Hematopoietic multipotent progenitor cell (in vitro differentiated cells): ENCODE measurements at regions not wholly inside any gene's neighbourhood (a gene's known extent, or its start where the extent isn't known, plus 50 kb on each side); places are given as distances from the start of the nearest gene placed in this dataset.

Experiments used
- DNase-seq, 3 donors: peaks; one replicate each; pipeline ENCODE4 v3.0.0-alpha.2; 2011 to 2015; ENCODE audit warnings: low read depth in 2 of 3, low spot score in 2 of 3

DNA sequence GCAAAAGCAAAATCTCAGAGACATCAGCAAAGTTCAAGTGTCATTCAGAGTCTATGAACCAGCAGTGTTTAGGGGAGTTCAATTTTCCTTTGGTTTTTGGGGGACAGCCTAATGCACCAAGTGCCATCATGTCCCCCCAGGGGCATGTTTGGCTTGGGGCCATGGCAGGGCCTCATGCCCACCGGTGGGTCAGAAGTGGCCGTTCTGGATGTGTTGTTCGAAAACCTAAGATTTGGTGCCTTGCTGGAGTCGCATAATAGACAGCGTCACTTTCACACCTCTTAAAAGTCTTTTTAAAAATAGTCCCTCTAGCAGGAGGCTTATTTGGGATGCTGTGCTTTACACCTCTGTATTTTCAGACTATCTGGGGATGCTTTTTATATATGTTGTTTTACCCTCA lies 250.1 kb downstream of the ZNF536 start:
- DNase-seq = no peak

DNA sequence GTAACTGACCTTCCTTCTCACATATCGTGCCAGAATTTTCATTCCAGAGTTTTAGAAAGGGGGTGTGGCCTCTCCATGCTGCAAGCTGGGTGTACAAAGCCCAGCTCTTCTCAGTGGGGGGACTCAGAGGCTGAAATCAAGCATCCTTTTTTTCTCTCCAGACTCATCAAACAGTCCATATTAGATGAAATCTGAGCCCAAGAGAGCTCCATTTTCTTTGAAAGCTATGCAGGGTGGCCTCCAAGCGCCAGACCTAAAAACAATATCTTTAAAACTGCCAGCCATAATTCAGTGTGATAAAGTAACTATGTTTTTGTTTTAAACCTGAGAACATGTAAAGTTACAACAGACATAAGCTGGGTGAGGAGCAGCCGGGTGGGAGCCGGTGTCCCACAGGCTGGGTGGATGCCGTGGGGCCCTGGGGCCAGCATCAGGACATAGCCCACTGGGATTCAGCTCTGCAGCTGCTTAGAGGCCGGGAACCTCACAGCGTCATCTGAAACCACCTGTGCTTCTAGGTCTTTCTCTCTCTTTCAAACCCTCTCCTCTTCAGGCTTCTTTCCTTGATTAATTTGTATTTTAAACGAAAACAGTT lies 249.2 kb downstream of the ZNF536 start:
- DNase-seq = no peak

DNA sequence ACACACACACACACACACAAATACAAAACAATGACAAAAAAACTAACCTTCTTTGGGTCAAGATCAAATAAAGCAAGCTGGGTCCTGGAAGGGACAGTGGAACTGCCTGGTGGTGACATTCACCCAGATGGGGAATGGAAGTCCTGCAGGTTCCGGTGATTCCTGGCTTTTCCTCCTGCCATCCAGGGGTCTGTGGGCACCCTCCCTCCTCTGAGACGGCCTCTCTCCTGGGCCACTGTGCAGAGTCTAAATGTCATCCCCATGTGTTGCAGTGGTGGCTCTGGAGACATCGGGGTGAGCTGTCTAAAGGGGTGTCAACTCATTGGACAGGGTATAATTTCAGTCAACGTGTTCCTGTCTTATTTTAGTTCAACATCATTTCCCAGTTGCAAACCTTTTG lies 248.2 kb downstream of the ZNF536 start:
- DNase-seq = no peak

DNA sequence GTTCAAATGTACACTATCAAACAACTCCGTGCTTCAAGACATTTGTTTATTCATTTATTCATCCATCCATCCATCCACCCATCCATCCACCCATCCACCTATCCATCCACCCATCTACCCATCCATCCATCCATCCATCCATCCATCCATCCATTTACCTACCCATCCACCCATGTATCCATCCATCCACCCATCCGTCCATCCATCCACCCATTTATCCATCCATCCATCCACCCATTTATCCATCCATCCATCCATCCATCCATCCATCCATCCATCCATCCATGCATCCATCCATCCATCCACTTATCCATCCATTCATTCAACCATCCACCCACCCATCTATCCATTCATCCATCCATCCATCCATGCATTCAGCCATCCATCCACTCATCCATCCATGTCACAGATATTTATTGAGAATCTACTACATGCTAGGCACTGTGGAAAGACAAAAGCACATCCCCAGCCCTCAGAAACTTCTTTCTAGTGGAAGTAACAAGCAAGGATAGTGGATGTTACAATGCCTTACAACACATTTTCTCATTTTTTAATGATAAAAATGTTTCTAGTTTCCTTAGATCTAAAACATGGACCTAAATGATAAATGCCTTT lies 237.6 kb downstream of the ZNF536 start:
- DNase-seq = no peak

DNA sequence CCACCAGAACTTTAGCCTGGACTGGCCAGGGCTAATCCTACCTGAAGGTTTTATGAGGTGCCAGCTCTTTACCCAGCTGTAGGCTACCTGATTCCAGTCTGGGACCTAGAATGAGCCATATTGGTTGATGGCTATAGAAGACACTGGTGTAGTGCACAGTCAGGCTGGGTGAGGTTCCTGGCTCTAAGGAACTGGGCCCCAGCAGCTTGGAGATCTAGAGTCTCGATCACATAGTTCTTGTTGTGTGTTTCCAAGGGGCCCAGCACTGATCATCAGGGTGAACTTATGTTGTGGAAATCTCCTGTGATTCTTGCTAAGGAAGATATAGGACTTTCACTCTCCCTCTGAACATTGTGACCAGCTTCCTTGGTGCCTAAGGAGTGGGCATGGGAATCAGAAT lies 236.3 kb downstream of the ZNF536 start:
- no peak for DNase-seq
